ENCODE measurements at regions not wholly inside any gene's neighbourhood (a gene's known extent, or its start where the extent isn't known, plus 50 kb on each side); places are given as distances from the start of the nearest gene placed in this dataset.

- H3K27ac ChIP-seq = no peak overlapping the region
- no peak for TF ChIP-seq CTCF (conservative IDR thresholded peaks at IDR 0.05)
These were observed 622.9 kb upstream of the CDH4 start for GRCh38 chr20:60629206-60629605.

- no peak for TF ChIP-seq CTCF (conservative IDR thresholded peaks at IDR 0.05)
- H3K27ac ChIP-seq = no peak overlapping the region
These were observed 621.5 kb upstream of the CDH4 start for GRCh38 chr20:60630609-60631008.

GRCh38 chr20:60631585-60632287 is 620.3 kb upstream of the CDH4 start:
- TF ChIP-seq CTCF (conservative IDR thresholded peaks at IDR 0.05) = no peak
- H3K27ac ChIP-seq = no peak overlapping the region

- no peak for TF ChIP-seq CTCF (conservative IDR thresholded peaks at IDR 0.05)
- H3K27ac ChIP-seq = no peak overlapping the region
These were observed 619.4 kb upstream of the CDH4 start for GRCh38 chr20:60632391-60633262.

- H3K27ac ChIP-seq = no peak overlapping the region
- no peak for TF ChIP-seq CTCF (conservative IDR thresholded peaks at IDR 0.05)
These were observed 617.4 kb upstream of the CDH4 start for GRCh38 chr20:60634491-60635172.

- no peak overlapping the region for H3K27ac ChIP-seq
- no peak for TF ChIP-seq CTCF (conservative IDR thresholded peaks at IDR 0.05)
These were observed 615.6 kb upstream of the CDH4 start for GRCh38 chr20:60636417-60636816.

GRCh38 chr20:60637801-60638200 is 614.3 kb upstream of the CDH4 start:
- no peak overlapping the region for H3K27ac ChIP-seq
- no peak for TF ChIP-seq CTCF (conservative IDR thresholded peaks at IDR 0.05)
